Activated CD4-positive, alpha-beta T cell treated with anti-CD3 and anti-CD28 coated beads, Interleukin-10, Interleukin-2, amounts not matched to agents 100 ng/mL and 50 ng/mL, durations not matched to agents 16 hours and 8 hours (primary cell): ENCODE measurements at regions not wholly inside any gene's neighbourhood (a gene's known extent, or its start where the extent isn't known, plus 50 kb on each side); places are given as distances from the start of the nearest gene placed in this dataset.
"Not testable (repeated sequence)": the region's sequence is repeated elsewhere in the genome, so short reads cannot be mapped to it uniquely, and the experiment has no call there.

Experiments
- DNase-seq: peaks from one replicate; pipeline ENCODE4 v3.0.0-alpha.2; 2020

DNA sequence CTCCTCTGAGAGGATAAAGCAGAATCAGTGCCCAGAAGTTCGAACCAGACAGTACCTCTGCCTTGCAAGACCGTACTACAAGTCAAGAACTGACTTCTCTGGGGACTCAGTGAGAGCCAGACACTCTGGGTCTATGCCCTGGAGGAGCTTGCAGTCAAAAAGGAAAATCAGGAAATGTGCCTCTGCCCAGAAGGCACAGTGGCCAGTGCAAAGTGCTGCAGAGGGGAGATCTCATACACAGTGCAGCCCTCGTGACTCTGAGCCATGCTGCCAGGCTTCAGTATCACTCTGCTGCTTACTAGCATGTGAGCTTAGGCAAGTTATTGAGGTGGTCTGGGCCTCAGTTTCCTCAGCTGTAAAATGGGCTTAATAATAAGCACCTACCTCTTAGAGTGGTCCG is 144.0 kb upstream of the NPY start:
- DNase-seq, result no peak

DNA sequence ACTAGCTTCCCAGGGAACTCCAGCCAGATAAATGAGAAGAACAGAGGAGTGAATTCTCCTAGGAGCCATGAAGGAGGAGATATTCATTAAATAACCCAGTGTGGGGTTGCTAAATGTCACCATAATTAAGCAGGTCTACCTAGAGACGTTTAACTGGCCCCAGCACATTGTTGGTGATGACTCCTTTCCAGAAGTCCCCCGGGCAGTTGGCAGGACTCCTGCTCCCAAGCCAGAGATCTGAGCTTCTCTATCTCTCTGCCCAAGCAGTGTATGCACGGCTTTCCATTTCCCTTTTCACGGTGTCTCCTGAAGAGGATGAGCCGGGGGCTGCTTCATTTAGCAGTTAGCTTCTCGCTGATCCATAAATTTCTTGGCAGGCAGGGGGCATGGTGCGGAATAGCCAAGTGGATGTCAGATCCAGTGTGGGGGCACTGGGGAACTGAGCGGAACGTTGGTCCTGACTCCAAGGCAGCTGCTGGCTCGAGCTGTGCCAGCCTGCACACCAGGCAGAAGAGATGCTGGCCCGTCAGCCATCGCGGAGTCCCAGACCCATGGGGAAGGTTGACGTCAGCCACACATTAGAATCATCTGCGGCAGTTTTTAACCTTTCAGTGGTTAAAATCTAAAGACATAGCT is 142.0 kb upstream of the NPY start:
- DNase-seq, result no peak

DNA sequence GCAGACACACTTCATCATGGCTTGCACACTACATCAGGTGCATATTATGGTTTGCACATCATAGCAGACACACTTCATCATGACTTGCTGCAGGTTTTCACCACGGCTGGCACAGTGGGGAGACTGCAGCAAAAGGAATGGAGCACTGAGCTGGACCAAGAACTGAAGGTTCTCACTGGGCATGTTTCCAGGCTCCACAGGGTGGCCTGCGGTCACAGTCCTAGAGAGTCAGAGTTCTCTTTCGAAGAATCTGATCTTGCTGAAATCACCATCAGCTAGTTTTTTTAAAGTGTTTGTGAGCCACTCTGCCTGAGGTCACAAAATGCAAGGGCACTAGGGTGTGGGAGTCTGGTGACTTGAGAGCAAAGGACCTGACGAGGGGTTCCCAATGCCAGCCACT is 140.4 kb upstream of the NPY start:
- DNase-seq, result no peak

DNA sequence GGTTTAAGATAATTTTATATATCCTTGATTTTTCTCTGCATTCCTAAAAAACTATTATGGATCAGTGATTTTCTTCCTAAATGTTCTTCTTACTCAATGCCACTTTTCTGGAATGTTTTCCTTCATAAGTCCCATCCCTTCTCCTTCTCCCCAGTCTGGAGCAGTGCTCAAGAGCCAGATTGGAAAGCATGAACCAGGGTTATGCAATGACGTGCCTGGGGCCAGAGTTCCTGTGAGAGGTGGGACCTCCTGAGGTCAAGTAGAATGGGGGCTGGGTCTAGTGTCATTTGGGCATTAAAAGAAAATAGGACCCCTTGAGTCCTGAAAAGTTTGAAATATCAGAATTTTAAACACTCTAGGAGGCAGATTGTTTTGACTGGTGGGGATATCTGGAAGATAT is 132.0 kb upstream of the NPY start:
- DNase-seq, result no peak

DNA sequence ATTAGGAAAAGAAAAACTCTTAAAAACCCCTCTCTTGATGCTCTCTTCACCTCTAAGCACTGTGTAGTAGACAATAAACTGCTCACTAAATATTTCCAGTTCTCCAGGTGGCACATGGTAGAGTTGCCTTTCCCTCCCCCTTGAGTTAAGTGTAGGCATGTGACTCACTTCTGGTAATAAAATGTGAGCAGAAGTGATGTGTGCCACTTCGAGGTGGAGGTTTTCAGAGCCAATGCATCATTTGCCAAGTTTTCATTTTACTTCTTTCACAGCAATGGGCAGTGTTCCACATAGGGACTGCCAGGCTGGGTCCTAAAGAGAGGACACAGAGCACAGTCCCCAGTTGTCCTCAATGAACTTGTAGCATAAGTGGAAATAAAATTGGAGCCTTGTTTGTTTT is 131.6 kb upstream of the NPY start:
- no peak for DNase-seq

DNA sequence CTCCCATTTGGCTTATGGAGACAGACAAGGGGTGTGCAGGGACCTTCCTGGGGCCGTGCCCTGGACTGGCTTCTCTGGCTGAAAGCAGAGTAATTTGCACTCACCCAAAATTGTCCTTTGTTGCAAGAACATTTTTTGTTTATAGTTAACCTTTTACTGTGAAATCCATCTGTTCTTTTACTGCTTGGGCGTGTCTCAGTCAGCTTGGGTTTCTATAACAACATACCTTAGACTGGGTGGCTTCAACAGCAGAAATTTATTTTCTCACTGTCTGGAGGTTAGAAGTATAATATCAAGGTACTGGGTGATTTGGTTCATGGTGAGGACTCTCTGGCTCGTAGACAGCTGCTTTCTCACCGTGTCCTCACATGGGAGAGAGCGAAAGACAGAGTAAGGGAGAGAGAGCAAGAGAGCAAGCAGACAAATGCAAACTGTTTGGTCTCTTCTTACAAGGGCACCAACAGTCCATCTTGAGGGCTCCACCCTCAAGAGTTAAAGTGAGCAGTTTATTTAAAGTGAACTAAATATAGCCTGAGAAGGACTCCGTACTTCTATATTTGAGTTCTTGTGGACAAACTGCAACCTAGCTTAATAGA is 131.0 kb upstream of the NPY start:
- DNase-seq, result no peak

DNA sequence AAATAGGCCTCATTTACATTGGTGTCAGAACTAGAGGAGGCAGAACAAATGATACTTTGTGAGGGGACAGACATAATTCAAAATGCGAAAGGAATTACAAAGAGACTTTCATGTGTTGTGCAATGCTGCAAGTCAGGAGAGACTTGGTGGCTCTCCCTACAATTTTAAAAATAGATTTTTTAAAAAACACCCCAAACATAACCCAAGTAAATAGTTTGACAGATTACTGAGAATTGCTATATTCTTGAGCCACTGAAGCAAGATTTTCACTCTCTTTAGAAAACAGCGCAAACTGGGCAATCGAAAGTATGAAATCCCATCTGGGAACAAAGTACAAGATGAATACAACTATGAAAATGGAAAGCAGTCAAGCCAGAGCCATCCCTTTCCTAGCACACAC is 126.3 kb upstream of the NPY start:
- no peak for DNase-seq

DNA sequence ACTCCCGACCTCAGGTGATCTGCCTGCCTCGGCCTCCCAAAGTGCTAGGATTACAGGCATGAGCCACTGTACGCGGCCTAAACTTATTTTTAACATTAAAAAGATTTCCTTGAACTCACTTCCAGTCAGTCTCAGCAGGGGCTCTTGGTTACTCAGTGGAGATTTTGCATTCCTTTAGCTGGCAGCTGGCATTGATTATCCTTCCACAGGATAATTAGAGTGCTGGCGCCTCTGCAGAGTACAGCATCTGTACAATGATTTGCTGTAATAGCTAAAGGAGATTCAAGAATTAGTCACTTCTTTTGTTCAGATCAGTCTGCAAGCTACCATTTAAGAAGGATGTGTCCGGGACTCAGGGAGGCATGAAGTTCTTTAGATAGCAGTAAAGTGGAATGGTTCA is 125.0 kb upstream of the NPY start:
- DNase-seq, result no peak

DNA sequence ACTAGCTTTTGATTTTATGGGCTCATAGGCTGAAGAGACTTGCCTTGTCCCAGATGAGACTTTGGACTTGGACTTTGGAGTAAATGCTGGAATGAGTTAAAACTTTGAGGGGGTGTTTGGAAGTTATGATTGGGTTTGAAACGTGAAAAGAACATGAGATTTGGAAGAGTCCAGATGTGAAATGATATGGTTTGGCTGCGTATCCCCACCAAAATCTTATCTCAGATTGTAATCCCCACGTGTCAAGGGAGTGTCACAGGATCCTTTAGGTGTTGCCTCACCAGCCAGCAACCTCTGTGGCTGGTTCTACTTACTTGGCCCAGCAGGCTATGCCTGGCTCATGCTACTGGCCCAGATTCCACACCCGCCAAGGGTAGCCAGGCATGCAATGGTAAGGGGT is 119.6 kb upstream of the NPY start:
- no peak for DNase-seq

DNA sequence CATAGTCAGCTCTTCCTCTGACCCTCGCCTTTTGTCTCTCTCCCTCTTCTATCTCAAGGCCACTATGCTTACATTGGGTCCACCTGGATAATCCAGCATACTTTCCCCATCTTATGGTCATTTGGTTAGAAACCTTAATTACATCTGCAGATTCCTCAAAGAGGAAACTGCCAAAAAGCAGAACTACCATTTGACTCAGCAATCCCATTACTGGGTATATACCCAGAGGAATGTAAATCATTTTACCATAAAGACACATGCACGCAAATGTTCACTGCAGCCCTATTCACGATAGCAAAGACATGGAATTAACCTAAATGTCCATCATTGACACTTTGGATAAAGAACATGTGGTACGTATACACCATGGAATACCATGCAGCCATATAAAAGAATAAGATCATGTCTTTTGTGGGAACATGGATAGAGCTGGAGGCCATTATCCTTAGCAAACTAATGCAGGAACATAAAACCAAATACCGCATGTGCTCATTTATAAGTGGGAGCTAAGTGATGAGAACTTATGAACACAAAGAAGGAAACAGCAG is 114.8 kb upstream of the NPY start:
- no peak for DNase-seq

DNA sequence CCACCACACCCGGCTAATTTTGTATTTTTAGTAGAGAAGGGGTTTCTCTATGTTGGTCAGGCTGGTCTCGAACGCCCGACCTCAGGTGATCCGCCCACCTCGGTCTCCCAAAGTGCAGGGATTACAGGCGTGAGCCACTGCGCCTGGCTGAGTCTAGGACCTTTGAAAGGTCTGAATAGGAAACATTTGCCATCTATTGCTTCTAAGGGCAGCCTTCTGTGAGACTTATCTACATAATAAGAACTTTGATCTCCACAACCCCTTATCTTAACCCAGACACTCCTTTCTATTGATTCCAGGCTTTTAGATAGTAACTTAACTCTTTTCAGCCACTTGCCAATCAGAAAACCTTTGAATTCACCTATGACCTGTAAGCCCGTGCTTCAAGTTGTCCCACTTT is 112.0 kb upstream of the NPY start:
- not testable (repeated sequence) for DNase-seq

DNA sequence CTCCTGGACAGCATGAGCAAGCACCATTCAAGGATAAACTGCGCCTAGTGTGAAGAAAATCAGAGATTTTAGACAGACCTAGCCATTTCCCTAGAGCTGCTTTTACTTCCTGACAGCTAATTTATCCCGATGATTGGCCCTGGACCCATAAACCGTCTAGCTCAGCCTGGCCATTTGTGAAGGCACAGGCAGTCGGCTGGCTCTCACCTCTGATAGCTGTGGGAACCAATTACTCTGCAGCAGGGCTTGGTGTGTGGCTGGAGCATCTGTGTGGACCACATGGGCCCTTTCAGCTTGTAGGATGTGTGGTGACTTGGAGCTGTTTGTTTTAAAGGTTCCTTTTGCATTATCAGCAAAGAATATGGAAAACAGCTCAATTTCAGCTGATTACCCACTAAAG is 111.1 kb upstream of the NPY start:
- no peak for DNase-seq

DNA sequence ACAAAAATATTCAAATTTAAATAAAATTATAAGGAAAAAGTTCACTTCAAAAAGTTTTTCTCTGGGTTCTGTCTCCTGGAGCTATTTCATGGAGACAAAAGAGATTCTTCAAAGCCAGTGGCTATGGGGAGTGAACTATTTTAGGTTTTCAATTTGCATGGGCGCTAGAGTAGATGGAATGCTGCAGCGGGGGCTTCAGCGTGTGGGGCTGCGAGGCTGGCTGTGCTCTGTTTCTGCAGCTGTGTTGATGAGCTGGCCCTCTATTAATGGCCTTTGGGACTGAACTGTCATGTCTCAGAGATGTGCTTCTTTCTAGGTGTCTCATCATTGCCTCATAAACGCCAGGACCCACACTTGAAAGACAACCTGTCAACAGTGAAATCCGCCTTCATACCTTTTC is 108.4 kb upstream of the NPY start:
- DNase-seq, result no peak

DNA sequence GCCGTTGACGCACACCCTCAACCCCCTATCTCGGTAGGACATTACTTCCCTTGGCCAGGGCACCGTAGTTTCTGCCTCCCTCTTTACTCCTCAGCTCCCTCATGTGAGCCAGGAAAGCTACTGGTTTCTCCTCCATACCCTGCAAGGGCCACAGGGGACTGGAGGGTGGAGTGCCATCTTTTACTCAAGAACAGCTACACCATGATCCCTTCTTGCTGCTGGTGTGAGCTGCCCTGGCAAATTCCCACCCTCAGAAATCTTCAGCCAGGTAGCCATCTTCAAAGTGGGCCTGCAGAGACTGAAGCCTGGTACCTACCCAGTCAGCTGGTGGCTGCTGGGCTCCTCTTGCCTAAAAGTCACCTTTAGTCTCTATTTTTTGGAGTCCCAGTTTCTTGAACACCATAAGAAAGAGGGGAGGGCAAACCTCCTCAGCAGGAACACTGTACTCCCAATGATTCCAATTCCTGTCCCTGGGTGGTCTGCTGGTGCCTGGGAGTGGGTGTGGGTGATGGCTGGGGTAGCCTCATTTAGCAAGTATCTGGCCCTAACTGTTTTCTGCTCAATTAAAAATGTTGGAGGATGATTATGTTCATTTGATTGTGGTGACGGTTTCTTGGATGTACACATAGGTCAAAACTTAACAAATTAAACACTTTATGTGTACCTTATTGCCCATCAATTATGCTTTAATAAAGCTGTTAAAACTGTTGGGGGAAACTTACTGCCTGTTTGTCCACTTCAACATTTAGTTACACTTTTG is 105.0 kb upstream of the NPY start:
- no peak for DNase-seq

DNA sequence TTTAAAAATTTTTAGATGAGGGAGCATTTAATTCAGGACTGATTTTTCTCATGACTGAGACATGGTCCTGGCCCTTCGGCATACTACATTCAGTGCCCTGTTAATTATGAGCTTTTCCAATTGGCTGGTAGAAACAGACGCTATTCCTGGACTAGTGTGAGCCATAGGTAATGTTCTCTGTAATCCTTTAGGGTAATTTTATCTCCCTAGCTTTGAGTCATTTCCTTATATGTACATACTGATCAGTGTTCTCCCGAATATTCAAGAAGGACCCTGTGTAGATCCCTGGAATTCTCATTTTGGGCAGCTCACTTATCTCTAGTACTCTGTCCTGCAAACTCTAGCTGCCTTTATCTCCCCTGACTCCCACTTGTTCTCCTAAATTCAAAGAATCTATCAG is 92.6 kb upstream of the NPY start:
- no peak for DNase-seq

DNA sequence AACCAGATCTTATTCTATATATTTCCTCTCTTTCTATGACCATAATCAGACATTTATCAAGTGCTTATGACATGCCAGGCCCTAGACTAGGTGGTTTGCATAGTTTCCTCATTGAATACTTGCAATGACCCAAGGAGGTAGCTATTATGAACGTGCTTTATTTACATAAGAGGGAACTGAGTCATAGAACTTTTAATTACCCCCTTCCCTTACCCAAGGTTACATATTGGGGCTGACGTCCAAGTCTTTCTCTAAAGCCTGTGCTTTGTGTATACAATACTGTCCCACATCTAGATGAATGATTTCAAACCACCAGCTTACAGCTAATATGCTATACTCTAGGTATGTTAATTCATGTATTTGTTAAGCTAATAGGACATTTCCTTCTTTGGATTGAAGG is 91.9 kb upstream of the NPY start:
- DNase-seq, result no peak

DNA sequence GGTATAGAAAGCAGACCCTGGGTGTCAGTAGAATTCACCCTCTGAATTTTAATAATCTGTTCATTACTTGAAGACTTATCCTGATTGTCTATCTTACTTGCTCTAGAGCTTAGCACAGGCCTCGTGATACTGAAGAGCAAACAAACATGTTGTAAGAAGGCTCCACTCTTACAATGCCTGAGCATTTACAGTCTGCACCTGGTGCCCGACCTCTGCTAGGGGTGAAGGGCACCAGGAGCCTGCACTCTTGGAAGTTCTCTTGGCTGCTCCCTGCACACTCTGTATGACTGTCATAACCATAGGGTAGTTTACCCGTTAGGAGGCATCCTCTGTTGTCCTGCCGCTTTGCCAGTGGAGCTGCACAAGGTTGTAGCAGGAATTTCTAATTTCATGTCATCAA is 91.3 kb upstream of the NPY start:
- DNase-seq, result no peak

DNA sequence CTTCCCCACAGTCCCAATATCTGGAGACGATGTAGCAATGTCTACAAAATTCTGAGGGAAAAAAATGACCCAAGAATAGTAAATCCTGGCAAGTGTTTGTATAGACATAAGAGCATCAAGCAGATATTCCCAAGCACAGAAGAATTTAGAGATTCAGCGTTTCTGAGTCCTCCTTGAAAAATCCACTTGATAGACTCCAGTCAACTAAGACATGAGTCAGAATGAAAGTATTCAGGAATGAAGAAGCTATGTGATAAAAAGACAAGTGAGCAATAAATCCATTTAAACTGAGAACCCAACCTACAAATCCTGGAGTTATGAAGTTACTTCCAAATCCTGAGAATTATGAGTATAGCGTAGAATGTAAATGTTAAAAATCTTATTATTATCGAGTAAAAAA is 86.1 kb upstream of the NPY start:
- no peak for DNase-seq

DNA sequence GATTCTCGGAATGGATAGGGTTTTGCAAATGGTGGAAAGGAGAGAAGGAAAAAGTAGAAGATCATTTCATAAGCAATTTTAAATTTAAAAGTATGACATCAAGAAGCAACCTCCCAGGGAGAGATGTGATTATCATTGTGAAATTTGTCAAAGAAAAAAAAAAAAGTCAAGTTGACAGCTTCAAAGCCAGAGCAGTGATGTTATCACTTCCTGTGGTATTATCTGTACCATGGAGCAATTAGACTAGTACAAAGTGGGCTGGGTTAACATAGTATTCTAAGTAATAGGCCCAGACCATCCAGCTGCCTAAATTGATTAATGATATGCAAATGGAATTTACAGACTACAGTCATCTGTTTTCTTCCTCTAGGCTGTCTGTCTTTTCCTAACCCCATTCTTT is 84.0 kb upstream of the NPY start:
- DNase-seq, result peak; percentile 3

DNA sequence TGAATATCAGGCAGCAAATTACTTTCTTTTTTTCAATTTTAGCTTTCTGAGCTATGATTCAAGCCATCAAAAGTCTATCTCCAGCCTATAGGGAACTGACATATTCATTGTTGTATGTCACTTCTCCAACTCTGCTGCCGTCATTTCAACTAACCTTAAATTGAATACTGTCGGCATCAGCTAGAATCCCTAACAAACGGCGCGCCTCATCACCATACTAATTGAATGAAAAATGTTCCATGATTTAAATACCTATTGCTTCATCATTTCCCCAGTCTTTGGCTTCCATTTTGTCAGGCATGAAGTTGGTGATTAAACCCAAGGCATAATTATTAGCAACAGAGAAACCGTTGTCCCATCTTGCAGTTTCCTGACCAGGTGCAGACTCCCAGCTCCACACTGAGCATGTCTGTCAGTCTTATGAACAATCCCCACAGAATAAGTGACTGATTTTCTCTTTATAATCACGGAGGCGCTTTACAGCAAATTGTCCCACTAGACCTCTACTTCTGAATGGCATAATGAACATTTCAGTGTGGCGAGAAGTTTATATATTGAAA is 83.5 kb upstream of the NPY start:
- DNase-seq, result no peak

DNA sequence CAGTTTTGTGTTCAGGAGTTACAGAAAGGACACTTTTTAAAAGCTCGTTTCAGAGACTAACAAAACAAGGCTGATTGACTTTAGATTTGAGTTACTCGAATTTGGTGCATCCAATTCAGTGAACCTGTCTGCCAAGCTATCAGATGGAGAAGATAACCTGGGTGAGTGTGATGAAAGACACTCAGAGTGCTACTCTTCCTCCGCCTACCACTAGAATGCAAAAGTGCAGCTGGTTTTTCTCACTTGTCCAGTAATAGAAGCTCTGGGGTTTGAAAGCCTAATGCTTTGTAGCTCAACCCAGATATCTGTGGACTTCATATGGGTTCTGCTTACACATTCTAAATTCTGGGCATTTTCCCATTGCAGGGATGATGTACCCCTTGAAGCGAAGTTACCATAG is 82.8 kb upstream of the NPY start:
- DNase-seq, result no peak

DNA sequence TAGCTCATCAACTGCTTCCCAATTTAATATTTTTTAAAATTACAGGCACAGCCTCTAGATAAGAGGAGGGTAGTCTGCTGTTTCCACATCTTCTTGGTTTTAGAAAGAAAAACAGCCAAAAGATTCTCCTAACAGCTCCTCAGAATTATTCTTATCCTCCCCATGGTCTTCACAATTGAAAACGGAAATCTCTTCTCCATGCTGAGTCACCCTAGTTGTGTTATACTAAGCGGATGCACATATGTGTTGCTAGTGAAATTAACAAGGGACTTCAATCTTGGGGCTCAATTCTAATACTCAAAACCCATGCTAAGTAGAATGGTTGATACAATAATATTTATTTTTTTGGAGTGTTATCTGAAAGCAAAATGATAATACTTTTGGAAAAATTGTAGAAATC is 71.9 kb upstream of the NPY start:
- DNase-seq, result no peak

DNA sequence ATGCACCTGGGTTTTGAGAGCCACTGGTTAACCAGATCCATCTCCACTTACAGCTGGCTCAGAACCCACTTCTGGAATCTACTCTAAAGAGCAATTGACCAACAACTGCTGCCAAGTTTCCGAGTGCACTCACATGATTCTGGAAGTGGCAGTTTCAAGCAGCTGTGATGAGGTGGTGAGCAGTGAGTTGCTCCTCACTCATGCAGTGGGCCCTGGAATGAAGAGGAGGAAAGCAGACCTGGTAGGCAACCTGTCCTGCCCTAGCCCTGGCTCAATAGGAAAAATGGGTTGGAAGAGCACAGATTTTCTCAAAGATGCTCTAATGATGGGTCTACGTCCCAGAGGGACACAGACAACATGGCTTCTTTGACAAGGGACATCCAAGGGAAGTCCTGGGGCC is 70.7 kb upstream of the NPY start:
- DNase-seq, result no peak

DNA sequence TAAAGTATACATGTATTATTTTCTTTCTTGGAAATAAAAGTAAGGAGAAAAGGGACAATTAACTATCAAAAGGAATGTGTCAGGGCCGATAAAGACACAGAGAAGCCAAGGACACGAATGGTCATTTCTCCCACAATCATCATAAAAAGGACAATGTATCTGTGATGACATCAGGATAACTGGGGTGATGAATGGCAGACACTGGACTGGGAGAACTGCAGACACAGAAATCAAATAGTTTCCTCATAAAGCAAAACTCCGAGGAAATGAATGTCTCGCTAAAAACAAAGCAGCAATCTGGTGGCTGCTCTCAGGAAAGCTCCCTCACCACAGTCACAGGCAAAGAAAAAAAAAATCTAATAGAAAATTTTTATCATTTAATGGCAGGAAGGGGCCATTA is 69.3 kb upstream of the NPY start:
- no peak for DNase-seq
